ENCODE measurements at regions not wholly inside any gene's neighbourhood (a gene's known extent, or its start where the extent isn't known, plus 50 kb on each side); places are given as distances from the start of the nearest gene placed in this dataset.

GRCh38 chr3:115486880-115487279 is 136.4 kb upstream of the GAP43 start:
- H3K9ac ChIP-seq: no peak overlapping the region
- no peak for TF ChIP-seq Cebpa-rat (IDR thresholded peaks at IDR 0.05)
- no peaks in the 10 kb centered on the region for H3K36me3 ChIP-seq
- H3K4me1 ChIP-seq: peaks cover 0 to 5% (median 0%) of the 10 kb centered on the region in 10 experiments; a peak in 2 of 20 replicates
- no peak overlapping the region for H3K27ac ChIP-seq
- H3K4me2 ChIP-seq: no peak overlapping the region
- no peaks in the 10 kb centered on the region for H3K27me3 ChIP-seq
- H3K9me3 ChIP-seq (replicated peaks in 1 of 11): no peaks in the 10 kb centered on the region
- no peak overlapping the region for H3K4me3 ChIP-seq
- H4K20me1 ChIP-seq: no peaks in the 10 kb centered on the region

GRCh38 chr3:115487968-115488367 is 135.3 kb upstream of the GAP43 start:
- no peak overlapping the region for H3K4me2 ChIP-seq
- H3K4me1 ChIP-seq: peaks cover 0 to 5% (median 0%) of the 10 kb centered on the region in 10 experiments; a peak in 2 of 20 replicates
- no peak overlapping the region for H3K27ac ChIP-seq
- no peak for TF ChIP-seq Cebpa-rat (IDR thresholded peaks at IDR 0.05)
- no peaks in the 10 kb centered on the region for H3K36me3 ChIP-seq
- no peaks in the 10 kb centered on the region for H3K9me3 ChIP-seq (replicated peaks in 1 of 11)
- H3K27me3 ChIP-seq: no peaks in the 10 kb centered on the region
- no peaks in the 10 kb centered on the region for H4K20me1 ChIP-seq
- no peak overlapping the region for H3K4me3 ChIP-seq
- H3K9ac ChIP-seq: no peak overlapping the region

- Histone ChIP-seq H3K9ac (no peak overlapping the region), H3K27me3 (no peaks in the 10 kb centered on the region)
- TF ChIP-seq Cebpa-rat (IDR thresholded peaks at IDR 0.05): no peak
Observed at GRCh38 chr3:115488409-115488808, 134.9 kb upstream of the GAP43 start.

GRCh38 chr3:115494826-115495225 is 128.5 kb upstream of the GAP43 start:
- peaks cover 0 to 14% (median 0%) of the 10 kb centered on the region in 11 experiments; a peak in 2 of 22 replicates for H3K9me3 ChIP-seq (replicated peaks in 1 of 11)
- no peak overlapping the region for H3K4me2 ChIP-seq
- H3K36me3 ChIP-seq: no peaks in the 10 kb centered on the region
- no peak overlapping the region for H3K4me3 ChIP-seq
- H3K9ac ChIP-seq: no peak overlapping the region
- H3K4me1 ChIP-seq: peaks cover 0 to 5% (median 0%) of the 10 kb centered on the region in 10 experiments; a peak in 2 of 20 replicates
- no peak for TF ChIP-seq Cebpa-rat (IDR thresholded peaks at IDR 0.05)
- no peak overlapping the region for H3K27ac ChIP-seq
- H4K20me1 ChIP-seq: no peaks in the 10 kb centered on the region
- no peaks in the 10 kb centered on the region for H3K27me3 ChIP-seq

More at GRCh38 chr3:115488409-115488808, 134.9 kb upstream of the GAP43 start:
- no peaks in the 10 kb centered on the region for H3K36me3 ChIP-seq
- no peaks in the 10 kb centered on the region for H3K9me3 ChIP-seq (replicated peaks in 1 of 11)
- no peak overlapping the region for H3K4me3 ChIP-seq
- H3K4me2 ChIP-seq: no peak overlapping the region
- no peaks in the 10 kb centered on the region for H4K20me1 ChIP-seq
- H3K27ac ChIP-seq: no peak overlapping the region
- peaks cover 0 to 5% (median 0%) of the 10 kb centered on the region in 10 experiments; a peak in 2 of 20 replicates for H3K4me1 ChIP-seq

- TF ChIP-seq Cebpa-rat (IDR thresholded peaks at IDR 0.05): no peak
- Histone ChIP-seq H3K36me3 (no peaks in the 10 kb centered on the region), H4K20me1 (no peaks in the 10 kb centered on the region), H3K4me3 (no peak overlapping the region), H3K27ac (no peak overlapping the region), H3K4me2 (no peak overlapping the region), H3K9me3 (replicated peaks in 1 of 11) (peaks cover 0 to 14% (median 0%) of the 10 kb centered on the region in 11 experiments; a peak in 2 of 22 replicates), H3K27me3 (no peaks in the 10 kb centered on the region), H3K4me1 (no peaks in the 10 kb centered on the region), H3K9ac (no peak overlapping the region)
Observed at GRCh38 chr3:115498421-115498820, 124.9 kb upstream of the GAP43 start.

GRCh38 chr3:115498898-115499297 is 124.4 kb upstream of the GAP43 start:
- Histone ChIP-seq H3K9ac (no peak overlapping the region), H3K4me3 (no peak overlapping the region), H3K27ac (no peak overlapping the region), H3K4me1 (no peaks in the 10 kb centered on the region), H4K20me1 (no peaks in the 10 kb centered on the region), H3K9me3 (replicated peaks in 1 of 11) (peaks cover 0 to 14% (median 0%) of the 10 kb centered on the region in 11 experiments; a peak in 2 of 22 replicates), H3K27me3 (no peaks in the 10 kb centered on the region), H3K36me3 (no peaks in the 10 kb centered on the region), H3K4me2 (no peak overlapping the region)
- no peak for TF ChIP-seq Cebpa-rat (IDR thresholded peaks at IDR 0.05)

GRCh38 chr3:115499666-115500065 is 123.6 kb upstream of the GAP43 start:
- Histone ChIP-seq H3K36me3 (no peaks in the 10 kb centered on the region), H3K9me3 (replicated peaks in 1 of 11) (peaks cover 0 to 11% (median 2%) of the 10 kb centered on the region in 11 experiments; a peak in 8 of 22 replicates), H4K20me1 (no peaks in the 10 kb centered on the region), H3K9ac (no peak overlapping the region), H3K27ac (no peak overlapping the region), H3K4me3 (no peak overlapping the region), H3K27me3 (no peaks in the 10 kb centered on the region), H3K4me2 (no peak overlapping the region), H3K4me1 (no peaks in the 10 kb centered on the region)
- no peak for TF ChIP-seq Cebpa-rat (IDR thresholded peaks at IDR 0.05)

GRCh38 chr3:115500795-115501194 is 122.5 kb upstream of the GAP43 start:
- Histone ChIP-seq H3K27me3 (no peaks in the 10 kb centered on the region), H4K20me1 (no peaks in the 10 kb centered on the region), H3K9ac (no peak overlapping the region), H3K4me1 (no peaks in the 10 kb centered on the region), H3K27ac (no peak overlapping the region), H3K4me2 (no peak overlapping the region), H3K9me3 (replicated peaks in 1 of 11) (peaks cover 7 to 14% (median 12%) of the 10 kb centered on the region in 11 experiments), H3K4me3 (no peak overlapping the region), H3K36me3 (no peaks in the 10 kb centered on the region)
- TF ChIP-seq Cebpa-rat (IDR thresholded peaks at IDR 0.05): no peak

GRCh38 chr3:115502128-115502527 is 121.2 kb upstream of the GAP43 start:
- Histone ChIP-seq H3K4me2 (no peak overlapping the region), H3K27me3 (no peaks in the 10 kb centered on the region), H3K9me3 (replicated peaks in 1 of 11) (peaks cover 13 to 24% (median 20%) of the 10 kb centered on the region in 11 experiments), H3K4me1 (no peaks in the 10 kb centered on the region), H4K20me1 (no peaks in the 10 kb centered on the region), H3K27ac (no peak overlapping the region), H3K36me3 (no peaks in the 10 kb centered on the region), H3K4me3 (no peak overlapping the region), H3K9ac (no peak overlapping the region)
- TF ChIP-seq Cebpa-rat (IDR thresholded peaks at IDR 0.05): no peak

- no peak overlapping the region for H3K9ac ChIP-seq
Observed at GRCh38 chr3:115503394-115503793, 119.9 kb upstream of the GAP43 start.

More at GRCh38 chr3:115503394-115503793, 119.9 kb upstream of the GAP43 start:
- TF ChIP-seq Cebpa-rat (IDR thresholded peaks at IDR 0.05): no peak
- no peaks in the 10 kb centered on the region for H3K27me3 ChIP-seq
- H3K9me3 ChIP-seq (replicated peaks in 1 of 11): peaks cover 13 to 24% (median 20%) of the 10 kb centered on the region in 11 experiments
- no peak overlapping the region for H3K27ac ChIP-seq
- H3K36me3 ChIP-seq: no peaks in the 10 kb centered on the region
- no peaks in the 10 kb centered on the region for H3K4me1 ChIP-seq
- H4K20me1 ChIP-seq: no peaks in the 10 kb centered on the region
- H3K4me2 ChIP-seq: no peak overlapping the region
- no peak overlapping the region for H3K4me3 ChIP-seq
